GM18505 (cell line): ENCODE measurements at regions not wholly inside any gene's neighbourhood (a gene's known extent, or its start where the extent isn't known, plus 50 kb on each side); places are given as distances from the start of the nearest gene placed in this dataset.

Experiments
- ATAC-seq: cut with Tn5 transposase; IDR thresholded peaks from one replicate; pipeline ENCODE4 v1.9.1; 2021; ENCODE audit not compliant: unreplicated experiment
- POLR2A ChIP-seq: IDR thresholded peaks from 4 replicates; pipeline ENCODE4 v1.6.1; 2011; ENCODE audit warnings: borderline replicate concordance; ENCODE audit not compliant: insufficient read depth, insufficient read length; ENCODE audit errors: extremely low read depth

GRCh38 chr3:24845524-24846155 lies 351.0 kb upstream of the THRB start:
- ATAC-seq: no peak
- no peak for TF ChIP-seq POLR2A

- no peak for TF ChIP-seq POLR2A
- no peak for ATAC-seq
Observed at GRCh38 chr3:24846286-24846860, 351.7 kb upstream of the THRB start.

GRCh38 chr3:24850245-24850644 lies 355.6 kb upstream of the THRB start:
- ATAC-seq: no peak
- no peak for TF ChIP-seq POLR2A

- no peak for ATAC-seq
- no peak for TF ChIP-seq POLR2A
Observed at GRCh38 chr3:24853685-24854490, 359.2 kb upstream of the THRB start.

GRCh38 chr3:24854748-24855147 lies 360.1 kb upstream of the THRB start:
- ATAC-seq: no peak
- no peak for TF ChIP-seq POLR2A

GRCh38 chr3:24857945-24858344 lies 363.3 kb upstream of the THRB start:
- no peak for TF ChIP-seq POLR2A
- no peak for ATAC-seq

GRCh38 chr3:24863215-24863614 lies 368.6 kb upstream of the THRB start:
- TF ChIP-seq POLR2A: no peak
- no peak for ATAC-seq

GRCh38 chr3:24867783-24868182 lies 373.1 kb upstream of the THRB start:
- TF ChIP-seq POLR2A: no peak
- no peak for ATAC-seq

- TF ChIP-seq POLR2A: no peak
- ATAC-seq: no peak
Observed at GRCh38 chr3:24881239-24881638, 386.6 kb upstream of the THRB start.

- no peak for TF ChIP-seq POLR2A
- no peak for ATAC-seq
Observed at GRCh38 chr3:24886501-24886900, 391.9 kb upstream of the THRB start.

GRCh38 chr3:24890012-24890411 lies 395.4 kb upstream of the THRB start:
- ATAC-seq: no peak
- TF ChIP-seq POLR2A: no peak

- no peak for TF ChIP-seq POLR2A
- ATAC-seq: no peak
Observed at GRCh38 chr3:24899373-24899772, 404.7 kb upstream of the THRB start.

GRCh38 chr3:24899901-24900603 lies 405.4 kb upstream of the THRB start:
- no peak for TF ChIP-seq POLR2A
- ATAC-seq: no peak
